Activated CD8-positive, alpha-beta memory T cell treated with anti-CD3 and anti-CD28 coated beads, Interleukin-2, amount 10 ng/mL, durations not matched to agents 7 days and 5 days (primary cell): ENCODE measurements at regions not wholly inside any gene's neighbourhood (a gene's known extent, or its start where the extent isn't known, plus 50 kb on each side); places are given as distances from the start of the nearest gene placed in this dataset.

ENCODE experiments used
- ATAC-seq: fragments of 150-1000 bp; cut with Tn5 transposase; one replicate; pipeline ENCODE4 v1.10.0; 2021; ENCODE audit warnings: moderate library complexity
- CTCF ChIA-PET: fragments of 350-600 bp; sonication (Branson Sonifier 250); formaldehyde crosslinking; loops from one replicate; lab custom pipeline; 2021; ENCODE audit warnings: antibody characterized with exemption; lab: Charles Lee
- DNase-seq: peaks from one replicate; pipeline ENCODE4 v3.0.0-alpha.2; 2020
- H3K27ac Mint-ChIP-seq: one replicate; pipeline ENCODE4 v1.8.0; 2021; ENCODE audit warnings: mild to moderate bottlenecking, mixed read lengths
- H3K27me3 Mint-ChIP-seq: one replicate; pipeline ENCODE4 v1.8.0; 2021; ENCODE audit warnings: mixed read lengths
- H3K36me3 Mint-ChIP-seq: one replicate; pipeline ENCODE4 v1.8.0; 2021; ENCODE audit warnings: mild to moderate bottlenecking, mixed read lengths
- H3K4me1 Mint-ChIP-seq: one replicate; pipeline ENCODE4 v1.8.0; 2021; ENCODE audit warnings: mixed read lengths
- H3K4me3 Mint-ChIP-seq: one replicate; pipeline ENCODE4 v1.8.0; 2021; ENCODE audit warnings: mild to moderate bottlenecking, moderate library complexity, mixed read lengths
- H3K9me3 Mint-ChIP-seq: one replicate; pipeline ENCODE4 v1.8.0; 2022; ENCODE audit warnings: low read depth, mixed read lengths

- CTCF ChIA-PET, result no interaction called here
- Mint-ChIP-seq H3K9me3 (peaks cover 2% of the 10 kb centered on the region), H3K27me3 (no peaks in the 10 kb centered on the region), H3K4me3 (no peak overlapping the region), H3K27ac (no peak overlapping the region), H3K36me3 (no peaks in the 10 kb centered on the region), H3K4me1 (no peaks in the 10 kb centered on the region)
- DNase-seq (no peak), ATAC-seq (no peak)
Observed at GRCh38 chrX:76657499-76657898, 230.0 kb downstream of the MAGEE1 start.
